GM13977 (cell line): ENCODE measurements at regions not wholly inside any gene's neighbourhood (a gene's known extent, or its start where the extent isn't known, plus 50 kb on each side); places are given as distances from the start of the nearest gene placed in this dataset.

Experiments
- DNase-seq: peaks from one replicate; pipeline ENCODE4 v3.0.0; 2012; ENCODE audit warnings: low spot score
- CTCF ChIP-seq: IDR thresholded peaks from 2 replicates; pipeline ENCODE4 v1.5.1; 2012; ENCODE audit warnings: mild to moderate bottlenecking, control low read depth; ENCODE audit not compliant: insufficient read depth; ENCODE audit errors: extremely low read depth, missing control alignments
- in situ Hi-C: fragments of 300-500 bp; cut with MboI; formaldehyde crosslinking; loops from one replicate; pipeline ENCODE4 v1.12.0; 2022; ENCODE audit warnings: low sequenced_read_pairs, low pct_unique_long_range_greater_than_20kb, mixed read lengths, inconsistent platforms; ENCODE audit not compliant: unreplicated experiment

DNA sequence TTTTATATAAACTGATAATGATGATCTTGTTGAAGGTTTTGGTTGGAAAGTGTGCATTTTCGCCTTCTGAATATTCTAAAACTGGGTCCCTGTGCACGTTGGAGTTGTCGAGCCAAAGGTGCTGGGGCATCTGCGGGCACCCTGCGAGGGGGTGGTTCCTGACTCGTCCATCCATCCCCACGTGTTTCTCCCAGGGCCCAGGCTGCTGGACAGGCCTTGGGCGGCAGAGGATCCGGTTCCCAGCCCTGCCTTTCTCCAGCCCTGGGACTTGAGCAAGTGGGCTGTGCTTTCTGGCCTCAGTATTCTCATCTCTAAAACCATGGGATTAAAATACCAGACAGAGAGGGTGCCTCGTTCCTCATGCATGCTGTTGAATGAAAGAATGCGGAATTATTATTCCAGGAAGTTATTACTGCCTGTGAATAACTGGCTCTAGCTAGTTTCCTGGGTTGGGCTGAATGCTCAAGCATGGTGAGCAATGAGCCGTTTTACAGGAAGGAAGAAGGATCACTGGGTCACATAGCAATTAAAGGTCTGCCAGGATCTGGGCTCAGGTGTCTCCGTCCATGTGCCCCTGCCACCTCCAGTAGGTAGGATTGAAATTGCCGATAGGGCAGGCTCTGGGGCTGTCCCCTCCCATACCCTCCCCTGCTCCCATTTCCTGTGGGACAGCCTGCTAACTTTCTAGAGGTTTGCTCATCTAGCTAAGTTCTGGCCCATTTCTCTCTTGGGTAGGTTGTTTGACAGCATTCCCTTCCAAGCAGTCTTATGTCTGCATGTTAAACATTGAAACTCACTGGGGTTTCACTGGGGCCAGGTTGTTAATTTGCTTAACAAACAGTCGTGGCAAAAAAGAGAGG lies 77.2 kb upstream of the HS6ST1 start:
- no peak for DNase-seq
- TF ChIP-seq CTCF: no peak
- in situ Hi-C loops: no loop called here

DNA sequence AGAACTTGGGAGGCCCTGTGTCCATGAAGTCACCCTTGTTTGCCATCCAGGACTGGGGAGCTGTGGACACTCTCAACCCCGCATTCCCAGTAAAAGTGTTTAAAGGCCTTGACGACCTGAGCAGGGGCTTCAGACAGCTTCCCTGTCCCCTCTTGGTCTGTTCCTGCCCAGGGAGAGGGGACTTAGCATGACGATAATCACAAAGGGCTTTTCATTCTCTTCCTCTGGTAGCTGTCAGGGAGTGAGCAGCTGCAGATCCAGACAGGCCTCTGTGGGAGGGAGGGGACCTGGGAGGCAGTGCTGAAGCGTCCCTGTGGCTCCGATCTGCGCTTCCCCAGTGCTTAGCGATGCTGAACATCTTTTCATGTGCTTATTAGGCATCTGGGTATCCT lies 77.8 kb upstream of the HS6ST1 start:
- no peak for TF ChIP-seq CTCF
- in situ Hi-C loops: no loop called here
- DNase-seq: no peak

GRCh38 chr2:128396946-128397345 lies 78.3 kb upstream of the HS6ST1 start:
- in situ Hi-C loops: no loop called here
- TF ChIP-seq CTCF: no peak
- DNase-seq: no peak

GRCh38 chr2:128399256-128399655 lies 80.6 kb upstream of the HS6ST1 start:
- no peak for TF ChIP-seq CTCF
- in situ Hi-C loops: no loop called here
- no peak for DNase-seq

- DNase-seq: no peak
- in situ Hi-C loops: no loop called here
- no peak for TF ChIP-seq CTCF
Observed at GRCh38 chr2:128399690-128400291, 81.1 kb upstream of the HS6ST1 start.

GRCh38 chr2:128401680-128402079 lies 83.0 kb upstream of the HS6ST1 start:
- in situ Hi-C loops: no loop called here
- no peak for DNase-seq
- TF ChIP-seq CTCF: no peak
